ENCODE measurements at regions not wholly inside any gene's neighbourhood (a gene's known extent, or its start where the extent isn't known, plus 50 kb on each side); places are given as distances from the start of the nearest gene placed in this dataset.

- TF ChIP-seq CTCF (IDR thresholded peaks at IDR 0.05; ENCODE audit: low read length), result no peak
- no peak for TF ChIP-seq EZH2phosphoT487 (IDR thresholded peaks at IDR 0.05; ENCODE audit: low read length)
- no peak for TF ChIP-seq EZH2 (optimal IDR thresholded peaks at IDR 0.05; ENCODE audit: low read depth, low read length)
Measured at GRCh38 chr1:224014330-224014649, 99.6 kb upstream of the FBXO28 start.

Data from MM.1S (cell line).